Stimulated activated memory B cell treated with anti-CD40 and anti-IgM and Interleukin-4, amounts not matched to agents 10 μg/mL and 1 μg/mL and 100 μg/mL, for 72 hours (primary cell): ENCODE measurements at regions not wholly inside any gene's neighbourhood (a gene's known extent, or its start where the extent isn't known, plus 50 kb on each side); places are given as distances from the start of the nearest gene placed in this dataset.

Source experiments
- ATAC-seq: fragments of 150-1000 bp; cut with Tn5 transposase; 2 replicates; pipeline ENCODE4 v1.10.0; 2021
- H3K27ac Mint-ChIP-seq: one replicate; pipeline ENCODE4 v1.8.0; 2022; ENCODE audit warnings: mild to moderate bottlenecking, mixed read lengths
- H3K27me3 Mint-ChIP-seq: one replicate; pipeline ENCODE4 v1.8.0; 2022; ENCODE audit warnings: mixed read lengths
- H3K36me3 Mint-ChIP-seq: one replicate; pipeline ENCODE4 v1.8.0; 2022; ENCODE audit warnings: mixed read lengths
- H3K4me1 Mint-ChIP-seq: one replicate; pipeline ENCODE4 v1.8.0; 2022; ENCODE audit warnings: mixed read lengths
- H3K4me3 Mint-ChIP-seq: one replicate; pipeline ENCODE4 v1.8.0; 2022; ENCODE audit warnings: mild to moderate bottlenecking, moderate library complexity, mixed read lengths
- H3K9me3 Mint-ChIP-seq: one replicate; pipeline ENCODE4 v1.8.0; 2022; ENCODE audit warnings: mixed read lengths

- ATAC-seq: no peak
- Mint-ChIP-seq H3K27me3 (no peaks in the 10 kb centered on the region), H3K9me3 (peaks cover 3% of the 10 kb centered on the region), H3K4me3 (no peak overlapping the region), H3K27ac (no peak overlapping the region), H3K4me1 (no peaks in the 10 kb centered on the region), H3K36me3 (no peaks in the 10 kb centered on the region)
Observed at GRCh38 chr4:23697001-23697528, 192.8 kb downstream of the PPARGC1A start.

GRCh38 chr4:23686169-23686897 lies 203.5 kb downstream of the PPARGC1A start:
- no peaks in the 10 kb centered on the region for H3K27me3 Mint-ChIP-seq
- no peak overlapping the region for H3K4me3 Mint-ChIP-seq
- ATAC-seq: no peak
- H3K36me3 Mint-ChIP-seq: no peaks in the 10 kb centered on the region
- no peak overlapping the region for H3K27ac Mint-ChIP-seq
- H3K9me3 Mint-ChIP-seq: peaks cover 6% of the 10 kb centered on the region
- H3K4me1 Mint-ChIP-seq: no peaks in the 10 kb centered on the region

- no peak for ATAC-seq
- Mint-ChIP-seq H3K36me3 (no peaks in the 10 kb centered on the region), H3K4me3 (no peak overlapping the region), H3K27me3 (no peaks in the 10 kb centered on the region), H3K9me3 (peaks cover 6% of the 10 kb centered on the region), H3K27ac (no peak overlapping the region), H3K4me1 (no peaks in the 10 kb centered on the region)
Observed at GRCh38 chr4:23685471-23685870, 204.4 kb downstream of the PPARGC1A start.

GRCh38 chr4:23680671-23681518 lies 209.0 kb downstream of the PPARGC1A start:
- Mint-ChIP-seq H3K4me1 (no peaks in the 10 kb centered on the region), H3K9me3 (no peaks in the 10 kb centered on the region), H3K27me3 (no peaks in the 10 kb centered on the region), H3K4me3 (no peak overlapping the region), H3K27ac (no peak overlapping the region), H3K36me3 (no peaks in the 10 kb centered on the region)
- ATAC-seq: no peak

GRCh38 chr4:23674694-23675093 lies 215.2 kb downstream of the PPARGC1A start:
- no peaks in the 10 kb centered on the region for H3K27me3 Mint-ChIP-seq
- no peak overlapping the region for H3K27ac Mint-ChIP-seq
- H3K36me3 Mint-ChIP-seq: no peaks in the 10 kb centered on the region
- H3K9me3 Mint-ChIP-seq: peaks cover 8% of the 10 kb centered on the region
- ATAC-seq: no peak
- H3K4me3 Mint-ChIP-seq: no peak overlapping the region
- H3K4me1 Mint-ChIP-seq: no peaks in the 10 kb centered on the region

- no peaks in the 10 kb centered on the region for H3K36me3 Mint-ChIP-seq
- H3K4me1 Mint-ChIP-seq: no peaks in the 10 kb centered on the region
Observed at GRCh38 chr4:23667659-23668058, 222.2 kb downstream of the PPARGC1A start.

GRCh38 chr4:23660865-23661264 lies 229.0 kb downstream of the PPARGC1A start:
- peaks cover 9% of the 10 kb centered on the region for H3K9me3 Mint-ChIP-seq
- no peaks in the 10 kb centered on the region for H3K36me3 Mint-ChIP-seq
- H3K4me1 Mint-ChIP-seq: no peaks in the 10 kb centered on the region
- no peak overlapping the region for H3K27ac Mint-ChIP-seq
- no peak overlapping the region for H3K4me3 Mint-ChIP-seq
- ATAC-seq: no peak
- H3K27me3 Mint-ChIP-seq: no peaks in the 10 kb centered on the region

More at GRCh38 chr4:23667659-23668058, 222.2 kb downstream of the PPARGC1A start:
- Mint-ChIP-seq H3K27me3 (no peaks in the 10 kb centered on the region), H3K27ac (no peak overlapping the region), H3K9me3 (peaks cover 15% of the 10 kb centered on the region), H3K4me3 (no peak overlapping the region)
- ATAC-seq: no peak

GRCh38 chr4:23654791-23655190 lies 235.1 kb downstream of the PPARGC1A start:
- no peak overlapping the region for H3K4me3 Mint-ChIP-seq
- H3K9me3 Mint-ChIP-seq: peaks cover 6% of the 10 kb centered on the region
- H3K36me3 Mint-ChIP-seq: no peaks in the 10 kb centered on the region
- no peak overlapping the region for H3K27ac Mint-ChIP-seq
- no peak for ATAC-seq
- no peaks in the 10 kb centered on the region for H3K4me1 Mint-ChIP-seq
- no peaks in the 10 kb centered on the region for H3K27me3 Mint-ChIP-seq

- no peaks in the 10 kb centered on the region for H3K36me3 Mint-ChIP-seq
- H3K4me3 Mint-ChIP-seq: no peak overlapping the region
- ATAC-seq: no peak
- H3K27ac Mint-ChIP-seq: no peak overlapping the region
- peaks cover 2% of the 10 kb centered on the region for H3K9me3 Mint-ChIP-seq
- H3K27me3 Mint-ChIP-seq: no peaks in the 10 kb centered on the region
- no peaks in the 10 kb centered on the region for H3K4me1 Mint-ChIP-seq
Observed at GRCh38 chr4:23648854-23649596, 240.8 kb downstream of the PPARGC1A start.

GRCh38 chr4:23635468-23635867 lies 254.4 kb downstream of the PPARGC1A start:
- Mint-ChIP-seq H3K27ac (no peak overlapping the region), H3K4me1 (no peaks in the 10 kb centered on the region), H3K9me3 (peaks cover 8% of the 10 kb centered on the region), H3K4me3 (no peak overlapping the region), H3K27me3 (no peaks in the 10 kb centered on the region), H3K36me3 (no peaks in the 10 kb centered on the region)
- no peak for ATAC-seq

- H3K27me3 Mint-ChIP-seq: no peaks in the 10 kb centered on the region
- no peak overlapping the region for H3K27ac Mint-ChIP-seq
- no peaks in the 10 kb centered on the region for H3K36me3 Mint-ChIP-seq
- no peak overlapping the region for H3K4me3 Mint-ChIP-seq
- no peaks in the 10 kb centered on the region for H3K4me1 Mint-ChIP-seq
- ATAC-seq: no peak
- peaks cover 10% of the 10 kb centered on the region for H3K9me3 Mint-ChIP-seq
Observed at GRCh38 chr4:23631255-23631950, 258.4 kb downstream of the PPARGC1A start.

GRCh38 chr4:23630110-23630509 lies 259.7 kb downstream of the PPARGC1A start:
- Mint-ChIP-seq H3K27ac (no peak overlapping the region), H3K4me1 (no peaks in the 10 kb centered on the region), H3K9me3 (peaks cover 8% of the 10 kb centered on the region), H3K27me3 (no peaks in the 10 kb centered on the region), H3K36me3 (no peaks in the 10 kb centered on the region), H3K4me3 (no peak overlapping the region)
- no peak for ATAC-seq

- peaks cover 8% of the 10 kb centered on the region for H3K9me3 Mint-ChIP-seq
- H3K4me3 Mint-ChIP-seq: no peak overlapping the region
- H3K27me3 Mint-ChIP-seq: no peaks in the 10 kb centered on the region
- H3K36me3 Mint-ChIP-seq: no peaks in the 10 kb centered on the region
- ATAC-seq: no peak
- H3K27ac Mint-ChIP-seq: no peak overlapping the region
- no peaks in the 10 kb centered on the region for H3K4me1 Mint-ChIP-seq
Observed at GRCh38 chr4:23629421-23629820, 260.4 kb downstream of the PPARGC1A start.

GRCh38 chr4:23614284-23614892 lies 275.5 kb downstream of the PPARGC1A start:
- no peak for ATAC-seq
- H3K4me1 Mint-ChIP-seq: no peaks in the 10 kb centered on the region

More at GRCh38 chr4:23614284-23614892, 275.5 kb downstream of the PPARGC1A start:
- Mint-ChIP-seq H3K36me3 (no peaks in the 10 kb centered on the region), H3K27ac (no peak overlapping the region), H3K9me3 (no peaks in the 10 kb centered on the region), H3K27me3 (no peaks in the 10 kb centered on the region), H3K4me3 (no peak overlapping the region)
